Adrenal gland (tissue), 9 donors: ENCODE measurements at regions not wholly inside any gene's neighbourhood (a gene's known extent, or its start where the extent isn't known, plus 50 kb on each side); places are given as distances from the start of the nearest gene placed in this dataset.

ENCODE experiments used
- DNase-seq, 7 donors: peaks; one replicate each; pipeline ENCODE4 v3.0.0-alpha.2; 2019 to 2020
- H3K27ac ChIP-seq, 5 donors: fragments of 200-600 bp; sonication (generic) in 4 of 5; 1 replicate in 3 of 5; 2 replicates in 2 of 5; pipeline versions ENCODE4 v1.5.1 to v1.8.0; 2016 to 2020; ENCODE audit warnings: mild to moderate bottlenecking in 1 of 5
- H3K27me3 ChIP-seq: fragments of 200-600 bp; 2 replicates; pipeline ENCODE4 v1.8.0; 2021
- H3K36me3 ChIP-seq, 2 donors: fragments of 200-600 bp; replicated peaks in 1 of 2; 1 replicate in 1 of 2; 2 replicates in 1 of 2; pipeline versions ENCODE4 v1.5.1 to v1.8.0; 2018 to 2022
- H3K4me1 ChIP-seq, 2 donors: fragments of 200-600 bp; replicated peaks in 1 of 2; 1 replicate in 1 of 2; 2 replicates in 1 of 2; pipeline versions ENCODE4 v1.5.1 to v1.8.0; 2018 to 2021
- H3K4me3 ChIP-seq, 4 donors: fragments of 200-600 bp; sonication (generic) in 3 of 4; one replicate each; pipeline ENCODE4 v1.5.1; 2016 to 2018
- H3K9me3 ChIP-seq, 3 donors: fragments of 200-600 bp; sonication (generic) in 1 of 3; replicated peaks in 1 of 3; 1 replicate in 2 of 3; 2 replicates in 1 of 3; pipeline versions ENCODE4 v1.5.1 to v1.8.0; 2016 to 2021
- CTCF ChIP-seq, 6 experiments: fragments of 450-650 bp in 4 of 6; fragments of 200-600 bp in 2 of 6; sonication (generic) in 1 of 6; IDR thresholded peaks; 1 replicate in 5 of 6; 2 replicates in 1 of 6; pipeline versions ENCODE4 v1.5.1 to v1.8.0; 2016 to 2021; ENCODE audit warnings: antibody characterized with exemption in 6 of 6, mild to moderate bottlenecking in 2 of 6, moderate library complexity in 1 of 6
- POLR2A ChIP-seq, 2 donors: fragments of 450-650 bp; IDR thresholded peaks; one replicate each; pipeline ENCODE4 v1.6.1; 2017; ENCODE audit warnings: antibody characterized with exemption in 2 of 2, mild to moderate bottlenecking in 2 of 2, moderate library complexity in 1 of 2
- WGBS, 4 donors: extraction: QIAGEN DNeasy Blood & Tissue Kit in 2 of 4; methylation state at CpG; one replicate each; pipeline versions ENCODE4 v1.1.5 to v1.1.7; 2013 to 2017; 5-methylcytosine and 5-hydroxymethylcytosine counted together
- intact Hi-C, 2 donors: fragments of 100-400 bp; cut with DNase I; formaldehyde crosslinking; loops; one replicate each; pipeline versions ENCODE4 v1.14.1 to v1.15.0; 2022 to 2023
- donor health status: healthy with polysubstance abuse.
- donor health status: Bipolar disorder and iron deficiency.
- donor health status: DM: yes; HTN: yes; CAD: no.
- donor health status: DM: no; HTN: no; CAD: no.
- donor health status: DM: no; HTN: no; CAD: no.

GRCh38 chr10:53430127-53430891, 657.7 kb upstream of the MBL2 start:
- Histone ChIP-seq H3K27ac (no peak overlapping the region), H3K36me3 (no peaks in the 10 kb centered on the region), H3K27me3 (no peaks in the 10 kb centered on the region), H3K9me3 (no peaks in the 10 kb centered on the region), H3K4me1 (no peaks in the 10 kb centered on the region), H3K4me3 (no peak overlapping the region)
- no peak for TF ChIP-seq POLR2A (IDR thresholded peaks at IDR 0.05)
- no peak for TF ChIP-seq CTCF (IDR thresholded peaks at IDR 0.05)
- WGBS, 4 donors: 24 to 38% (median 33%) methylated on average over 2 of the region's 2 CpGs
- intact Hi-C loops: no loop called here
- no peak for DNase-seq

GRCh38 chr10:53422223-53422888, 649.8 kb upstream of the MBL2 start:
- 64 to 74% (median 70%) methylated on average over 5 of the region's 5 CpGs for WGBS, 4 donors
- intact Hi-C loops: no loop called here
- no peak overlapping the region for H3K4me3 ChIP-seq
- no peak overlapping the region for H3K27ac ChIP-seq
- no peaks in the 10 kb centered on the region for H3K9me3 ChIP-seq
- no peak for DNase-seq
- no peaks in the 10 kb centered on the region for H3K27me3 ChIP-seq
- no peaks in the 10 kb centered on the region for H3K4me1 ChIP-seq
- H3K36me3 ChIP-seq: no peaks in the 10 kb centered on the region
- TF ChIP-seq POLR2A (IDR thresholded peaks at IDR 0.05): no peak
- TF ChIP-seq CTCF (IDR thresholded peaks at IDR 0.05): no peak

- H3K36me3 ChIP-seq: no peaks in the 10 kb centered on the region
- H3K27ac ChIP-seq: no peak overlapping the region
- DNase-seq: no peak
- no peaks in the 10 kb centered on the region for H3K4me1 ChIP-seq
- 81 to 92% (median 85%) methylated on average over 2 of the region's 2 CpGs for WGBS, 4 donors
- no peaks in the 10 kb centered on the region for H3K27me3 ChIP-seq
- H3K4me3 ChIP-seq: no peak overlapping the region
- H3K9me3 ChIP-seq: peaks cover 0 to 5% (median 0%) of the 10 kb centered on the region in 3 donors
- TF ChIP-seq CTCF (IDR thresholded peaks at IDR 0.05): no peak
- TF ChIP-seq POLR2A (IDR thresholded peaks at IDR 0.05): no peak
- intact Hi-C loops: no loop called here
These were observed 640.1 kb upstream of the MBL2 start for GRCh38 chr10:53412651-53413050.

DNA sequence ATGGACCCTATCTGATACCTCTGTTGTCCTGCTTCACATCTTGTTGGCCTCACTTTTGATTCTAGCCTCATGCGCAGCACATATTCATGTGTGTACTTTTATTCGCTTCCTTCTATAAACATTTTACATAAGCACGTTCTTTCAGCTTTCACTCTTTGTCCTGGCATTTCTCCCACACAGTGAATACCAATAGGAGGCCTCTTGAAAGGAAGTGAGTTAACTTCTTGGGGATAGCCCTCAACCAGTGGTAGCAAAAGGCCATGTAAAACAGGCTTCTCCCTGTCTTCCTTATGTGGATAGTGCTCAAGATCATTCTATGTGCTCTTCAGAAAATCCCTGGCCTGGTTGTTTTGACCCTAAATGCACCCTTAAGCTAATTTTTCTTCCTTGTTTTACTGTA, 633.9 kb upstream of the MBL2 start:
- Histone ChIP-seq H3K36me3 (no peaks in the 10 kb centered on the region), H3K4me3 (no peak overlapping the region), H3K27me3 (no peaks in the 10 kb centered on the region), H3K4me1 (no peaks in the 10 kb centered on the region), H3K27ac (no peak overlapping the region), H3K9me3 (no peaks in the 10 kb centered on the region)
- no peak for DNase-seq
- WGBS, 4 donors: 73 to 81% (median 78%) methylated on average over 3 of the region's 3 CpGs
- intact Hi-C loops: no loop called here
- TF ChIP-seq CTCF (IDR thresholded peaks at IDR 0.05): no peak
- TF ChIP-seq POLR2A (IDR thresholded peaks at IDR 0.05): no peak
